PFSK-1 (cell line): ENCODE measurements at regions not wholly inside any gene's neighbourhood (a gene's known extent, or its start where the extent isn't known, plus 50 kb on each side); places are given as distances from the start of the nearest gene placed in this dataset.

ENCODE experiments used
- FOXP2 ChIP-seq: optimal IDR thresholded peaks from 2 replicates; pipeline ENCODE3; 2011; ENCODE audit warnings: borderline replicate concordance, control low read depth, inconsistent platforms; ENCODE audit not compliant: insufficient read depth; ENCODE audit errors: extremely low read length, extremely low read depth
- POLR2AphosphoS5 ChIP-seq: IDR thresholded peaks from 2 replicates; pipeline ENCODE4 v1.6.1; 2012; ENCODE audit warnings: low read depth, mild to moderate bottlenecking, control low read depth, low read length, moderate library complexity
- SIN3A ChIP-seq: IDR thresholded peaks from 2 replicates; pipeline ENCODE4 v1.6.1; 2012; ENCODE audit warnings: mild to moderate bottlenecking, low read length, moderate library complexity, borderline replicate concordance; ENCODE audit not compliant: insufficient read depth
- TAF1 ChIP-seq: IDR thresholded peaks from 2 replicates; pipeline ENCODE4 v1.6.1; 2012; ENCODE audit warnings: low read length, control low read depth, borderline replicate concordance; ENCODE audit not compliant: insufficient read depth
- TF ChIP-seq, protein P1 (sequence below), 2 experiments: IDR thresholded peaks; 2 replicates each; pipeline versions ENCODE4 v1.6.1 to v1.8.0; 2011 to 2012; ENCODE audit warnings: low read depth in 2 of 2, low read length in 2 of 2, control low read depth in 1 of 2, inconsistent platforms in 1 of 2, mild to moderate bottlenecking in 1 of 2, moderate library complexity in 1 of 2; ENCODE audit not compliant: insufficient read depth in 1 of 2

DNA sequence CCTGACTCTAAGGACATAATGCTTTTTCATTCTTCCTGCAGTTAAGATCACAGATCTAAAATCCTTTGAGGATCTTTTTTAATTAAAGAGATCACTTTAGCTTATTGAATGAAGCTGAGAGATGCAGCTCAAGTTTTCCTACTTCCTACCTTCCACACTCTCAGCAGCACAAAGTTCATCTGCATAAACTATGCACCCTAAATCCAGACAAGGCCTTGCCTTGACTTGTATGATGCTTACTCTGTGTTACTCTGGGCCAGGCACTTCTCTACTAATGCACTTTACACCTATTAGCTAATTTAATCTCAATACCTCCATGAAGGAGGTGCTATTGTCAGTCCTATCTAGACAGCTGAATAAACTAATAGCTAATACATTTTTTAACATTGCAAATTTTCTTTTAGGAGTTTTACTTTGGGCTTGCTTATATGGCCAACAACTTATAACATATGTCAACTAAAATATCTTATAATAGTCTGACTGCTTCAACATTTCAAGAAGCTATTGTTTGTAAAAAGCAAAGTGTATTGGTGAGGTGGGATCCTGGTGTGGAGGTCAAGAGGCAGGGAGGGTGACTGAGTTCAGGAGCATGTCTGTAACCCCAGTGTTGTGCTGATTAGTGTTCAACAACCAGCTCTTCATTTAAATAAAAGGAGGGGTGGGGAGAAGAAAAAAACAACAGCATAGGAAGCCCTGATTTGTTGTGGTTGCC lies 172.4 kb upstream of the ATP11B start:
- TF ChIP-seq, protein P1, sequence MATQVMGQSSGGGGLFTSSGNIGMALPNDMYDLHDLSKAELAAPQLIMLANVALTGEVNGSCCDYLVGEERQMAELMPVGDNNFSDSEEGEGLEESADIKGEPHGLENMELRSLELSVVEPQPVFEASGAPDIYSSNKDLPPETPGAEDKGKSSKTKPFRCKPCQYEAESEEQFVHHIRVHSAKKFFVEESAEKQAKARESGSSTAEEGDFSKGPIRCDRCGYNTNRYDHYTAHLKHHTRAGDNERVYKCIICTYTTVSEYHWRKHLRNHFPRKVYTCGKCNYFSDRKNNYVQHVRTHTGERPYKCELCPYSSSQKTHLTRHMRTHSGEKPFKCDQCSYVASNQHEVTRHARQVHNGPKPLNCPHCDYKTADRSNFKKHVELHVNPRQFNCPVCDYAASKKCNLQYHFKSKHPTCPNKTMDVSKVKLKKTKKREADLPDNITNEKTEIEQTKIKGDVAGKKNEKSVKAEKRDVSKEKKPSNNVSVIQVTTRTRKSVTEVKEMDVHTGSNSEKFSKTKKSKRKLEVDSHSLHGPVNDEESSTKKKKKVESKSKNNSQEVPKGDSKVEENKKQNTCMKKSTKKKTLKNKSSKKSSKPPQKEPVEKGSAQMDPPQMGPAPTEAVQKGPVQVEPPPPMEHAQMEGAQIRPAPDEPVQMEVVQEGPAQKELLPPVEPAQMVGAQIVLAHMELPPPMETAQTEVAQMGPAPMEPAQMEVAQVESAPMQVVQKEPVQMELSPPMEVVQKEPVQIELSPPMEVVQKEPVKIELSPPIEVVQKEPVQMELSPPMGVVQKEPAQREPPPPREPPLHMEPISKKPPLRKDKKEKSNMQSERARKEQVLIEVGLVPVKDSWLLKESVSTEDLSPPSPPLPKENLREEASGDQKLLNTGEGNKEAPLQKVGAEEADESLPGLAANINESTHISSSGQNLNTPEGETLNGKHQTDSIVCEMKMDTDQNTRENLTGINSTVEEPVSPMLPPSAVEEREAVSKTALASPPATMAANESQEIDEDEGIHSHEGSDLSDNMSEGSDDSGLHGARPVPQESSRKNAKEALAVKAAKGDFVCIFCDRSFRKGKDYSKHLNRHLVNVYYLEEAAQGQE (IDR thresholded peaks at IDR 0.05; ENCODE audit: insufficient read depth in 1 of 2, low read depth in 2 of 2, low read length in 2 of 2) = no peak
- TF ChIP-seq FOXP2 (no peak), SIN3A (no peak), POLR2AphosphoS5 (no peak), TAF1 (no peak)

DNA sequence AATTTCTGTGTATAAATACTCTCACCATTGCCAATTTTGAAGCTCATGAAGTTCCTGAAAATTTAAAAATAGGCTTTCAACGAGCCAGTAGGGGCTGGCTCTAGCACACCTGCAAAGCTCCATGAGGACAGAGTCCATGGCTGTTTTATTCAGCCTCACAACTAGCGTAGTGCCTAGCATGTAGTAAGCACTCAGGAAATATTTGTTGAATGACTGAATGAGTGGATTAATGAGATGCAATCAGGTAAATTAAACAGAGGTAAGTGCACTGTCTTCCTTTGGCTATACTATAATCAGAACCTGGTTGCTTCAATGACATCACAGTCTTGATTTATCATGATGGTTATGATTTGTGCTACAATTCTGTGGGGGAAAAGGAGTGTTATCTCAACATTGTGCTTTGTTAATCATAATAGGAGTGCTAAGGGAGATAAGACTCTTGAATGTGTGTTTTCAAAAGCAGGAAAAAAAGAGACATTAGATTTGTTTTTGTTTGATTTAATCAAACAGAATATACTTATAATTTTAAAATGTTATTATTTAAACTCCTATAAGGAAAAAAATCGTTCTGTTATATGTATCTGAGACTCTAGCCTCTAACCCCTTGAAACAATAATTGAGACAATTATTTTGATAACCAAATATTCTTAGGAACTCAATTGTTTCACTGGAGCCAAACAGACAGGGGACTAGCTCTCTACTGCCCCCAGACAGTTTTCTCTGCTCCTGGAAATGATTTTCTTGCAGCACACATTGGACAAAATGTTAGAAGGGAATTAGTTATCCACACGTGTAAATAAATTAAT lies 171.7 kb upstream of the ATP11B start:
- TF ChIP-seq FOXP2 = no peak
- TF ChIP-seq TAF1 = no peak
- TF ChIP-seq POLR2AphosphoS5 = no peak
- no peak for TF ChIP-seq SIN3A
- TF ChIP-seq, protein P1 (IDR thresholded peaks at IDR 0.05; ENCODE audit: insufficient read depth in 1 of 2, low read depth in 2 of 2, low read length in 2 of 2) = no peak

DNA sequence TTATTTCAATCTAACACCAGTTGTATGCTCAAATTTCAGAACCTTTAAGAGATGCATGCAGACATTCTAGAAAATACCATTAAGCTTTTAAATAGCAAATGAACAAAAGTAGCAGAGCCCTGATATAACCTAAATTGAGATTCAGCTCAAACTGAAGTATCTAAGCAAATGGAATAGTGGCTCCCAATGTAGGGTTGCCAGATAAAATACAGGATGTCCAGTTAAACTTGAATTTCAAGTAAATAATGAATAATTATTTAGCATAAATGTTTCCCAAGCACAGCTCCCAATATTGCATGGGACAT lies 171.1 kb upstream of the ATP11B start:
- TF ChIP-seq SIN3A (no peak), TAF1 (no peak)

DNA sequence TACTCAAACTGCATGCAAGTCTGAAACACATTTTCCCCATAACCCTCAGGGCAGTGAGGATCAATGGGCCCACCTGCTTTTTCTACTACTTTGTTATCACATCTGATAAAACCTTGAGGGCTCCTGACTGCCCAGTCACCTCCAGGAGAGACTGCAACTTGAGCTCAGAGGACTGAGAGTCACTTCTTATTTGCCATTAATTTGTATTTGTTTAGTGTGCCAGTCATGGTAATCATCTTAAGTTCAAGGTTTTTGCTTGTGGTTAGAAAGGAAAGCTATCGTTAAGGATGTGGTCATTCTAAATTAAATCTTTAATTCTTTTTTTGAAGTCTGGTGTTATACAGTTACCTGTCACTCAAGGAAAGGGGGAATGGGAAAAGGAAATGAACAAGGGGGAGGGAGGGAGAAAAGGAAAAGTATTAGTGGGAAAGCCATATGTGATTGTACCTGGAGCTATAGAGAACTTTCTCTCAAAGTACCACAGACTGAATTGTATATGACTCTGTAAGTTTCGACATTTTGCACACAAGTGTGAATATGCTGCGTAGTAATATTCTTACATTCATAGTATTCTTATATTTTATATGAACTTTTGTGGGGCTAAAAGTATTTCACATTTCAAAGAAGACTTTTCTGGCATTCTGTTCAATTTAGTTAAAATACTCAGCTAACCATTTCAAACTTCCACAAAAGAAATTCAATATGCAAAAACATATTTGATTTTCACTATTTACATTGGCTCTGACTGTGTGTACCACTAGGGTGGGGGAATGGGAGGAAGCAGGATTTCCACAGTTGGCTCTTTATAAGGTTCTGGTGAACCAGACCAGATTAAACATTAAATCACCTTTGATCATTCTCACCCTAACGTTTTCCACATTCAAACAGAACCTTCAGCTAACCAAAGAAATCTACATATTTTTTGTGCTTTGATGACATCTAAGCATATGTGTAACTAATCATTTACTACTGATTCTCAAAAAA lies 166.5 kb upstream of the ATP11B start:
- no peak for TF ChIP-seq FOXP2
- no peak for TF ChIP-seq SIN3A
- TF ChIP-seq TAF1 = no peak
- TF ChIP-seq, protein P1 (IDR thresholded peaks at IDR 0.05; ENCODE audit: insufficient read depth in 1 of 2, low read depth in 2 of 2, low read length in 2 of 2) = no peak
- TF ChIP-seq POLR2AphosphoS5 = no peak

DNA sequence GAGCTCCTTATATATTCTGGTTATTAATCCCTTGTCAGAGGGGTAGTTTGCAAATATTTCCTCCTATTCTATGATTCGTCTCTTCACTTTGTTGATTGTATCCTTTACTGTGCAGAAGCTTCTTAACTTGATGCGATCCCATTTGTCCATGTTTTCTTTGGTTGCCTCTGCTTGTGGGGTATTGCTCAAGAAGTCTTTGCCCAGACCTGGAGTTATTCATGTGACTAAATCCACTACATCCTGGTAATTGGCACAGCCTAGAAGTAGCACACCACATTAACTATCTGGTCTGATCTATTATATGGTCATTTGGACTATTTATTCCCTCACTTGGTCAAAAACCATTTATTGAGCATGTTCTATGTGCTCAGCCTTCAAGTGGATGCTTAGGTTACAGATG lies 164.8 kb upstream of the ATP11B start:
- TF ChIP-seq, protein P1 (IDR thresholded peaks at IDR 0.05; ENCODE audit: insufficient read depth in 1 of 2, low read depth in 2 of 2, low read length in 2 of 2) = no peak
- TF ChIP-seq POLR2AphosphoS5 = no peak
